GM10266 (cell line): ENCODE measurements at regions not wholly inside any gene's neighbourhood (a gene's known extent, or its start where the extent isn't known, plus 50 kb on each side); places are given as distances from the start of the nearest gene placed in this dataset.
"Not testable (repeated sequence)": the region's sequence is repeated elsewhere in the genome, so short reads cannot be mapped to it uniquely, and the experiment has no call there.

Experiments used
- DNase-seq: peaks from one replicate; pipeline ENCODE4 v3.0.0; 2012; ENCODE audit errors: extremely low spot score
- CTCF ChIP-seq: IDR thresholded peaks from 2 replicates; pipeline ENCODE4 v1.5.1; 2012; ENCODE audit warnings: mild to moderate bottlenecking, low read depth; ENCODE audit not compliant: control insufficient read depth, insufficient read depth; ENCODE audit errors: missing control alignments

- no peak for TF ChIP-seq CTCF
- DNase-seq = no peak
Measured at GRCh38 chr5:90263102-90263820, 146.3 kb downstream of the CETN3 start.

- TF ChIP-seq CTCF = no peak
- no peak for DNase-seq
Measured at GRCh38 chr5:90251447-90251846, 158.1 kb downstream of the CETN3 start.

GRCh38 chr5:90248640-90249039 lies 160.9 kb downstream of the CETN3 start:
- no peak for DNase-seq
- TF ChIP-seq CTCF = no peak

GRCh38 chr5:90243848-90244247 lies 165.7 kb downstream of the CETN3 start:
- DNase-seq = not testable (repeated sequence)

GRCh38 chr5:90233476-90233875 lies 176.1 kb downstream of the CETN3 start:
- DNase-seq = no peak
- no peak for TF ChIP-seq CTCF

- no peak for TF ChIP-seq CTCF
- DNase-seq = no peak
Measured at GRCh38 chr5:90231688-90232087, 177.9 kb downstream of the CETN3 start.

- TF ChIP-seq CTCF = no peak
- no peak for DNase-seq
Measured at GRCh38 chr5:90227683-90228082, 181.9 kb downstream of the CETN3 start.

GRCh38 chr5:90226433-90227099 lies 183.0 kb downstream of the CETN3 start:
- DNase-seq = no peak
- no peak for TF ChIP-seq CTCF
